GM12873 (cell line): ENCODE measurements at regions not wholly inside any gene's neighbourhood (a gene's known extent, or its start where the extent isn't known, plus 50 kb on each side); places are given as distances from the start of the nearest gene placed in this dataset.

ENCODE experiments used
- CTCF ChIP-seq: IDR thresholded peaks from 2 replicates; pipeline ENCODE4 v1.5.1; 2012; ENCODE audit warnings: low read depth, mild to moderate bottlenecking, moderate library complexity, low read length, control low read depth; ENCODE audit not compliant: insufficient read depth; ENCODE audit errors: missing control alignments

- no peak for TF ChIP-seq CTCF
Measured at GRCh38 chr2:19189391-19189790, 169.0 kb downstream of the OSR1 start.

- TF ChIP-seq CTCF: no peak
Measured at GRCh38 chr2:19187323-19188020, 171.0 kb downstream of the OSR1 start.

GRCh38 chr2:19185086-19185485, 173.3 kb downstream of the OSR1 start:
- no peak for TF ChIP-seq CTCF

- TF ChIP-seq CTCF: no peak
Measured at GRCh38 chr2:19178175-19178574, 180.2 kb downstream of the OSR1 start.

GRCh38 chr2:19176977-19177376, 181.4 kb downstream of the OSR1 start:
- TF ChIP-seq CTCF: no peak

- no peak for TF ChIP-seq CTCF
Measured at GRCh38 chr2:19176172-19176852, 182.1 kb downstream of the OSR1 start.

GRCh38 chr2:19174176-19174575, 184.2 kb downstream of the OSR1 start:
- TF ChIP-seq CTCF: no peak
